GM23338 (cell line): ENCODE measurements at regions not wholly inside any gene's neighbourhood (a gene's known extent, or its start where the extent isn't known, plus 50 kb on each side); places are given as distances from the start of the nearest gene placed in this dataset.
A peak's percentile ranks its signal among the peaks of the same experiment; 100 is the strongest.

Experiments used
- ATAC-seq: fragments of 200-7000 bp; cut with Tn5 transposase; 3 replicates; pipeline ENCODE4 v1.9.1; 2020
- DNase-seq: peaks from one replicate; pipeline ENCODE4 v3.0.0-alpha.2; 2015; ENCODE audit warnings: low spot score
- H2AFZ ChIP-seq: fragments of 200-600 bp; sonication (generic); 2 replicates; pipeline ENCODE4 v1.8.0; 2016; ENCODE audit warnings: antibody characterized with exemption, mild to moderate bottlenecking, moderate library complexity
- H3F3A ChIP-seq: fragments of 200-600 bp; sonication (generic); replicated peaks from 2 replicates; pipeline ENCODE4 v1.8.0; 2017; ENCODE audit warnings: antibody characterized with exemption, mixed run types, low read depth
- H3K27ac ChIP-seq: fragments of 200-600 bp; sonication (generic); 2 replicates; pipeline ENCODE4 v1.6.1; 2016; ENCODE audit warnings: low read depth
- H3K27me3 ChIP-seq: fragments of 200-600 bp; sonication (generic); 2 replicates; pipeline ENCODE4 v1.8.0; 2016; ENCODE audit warnings: mild to moderate bottlenecking, mixed run types, moderate library complexity; ENCODE audit not compliant: insufficient read depth
- H3K36me3 ChIP-seq: fragments of 200-600 bp; sonication (generic); 2 replicates; pipeline ENCODE4 v1.8.0; 2016; ENCODE audit warnings: mild to moderate bottlenecking; ENCODE audit not compliant: insufficient read depth
- H3K4me1 ChIP-seq: fragments of 200-600 bp; sonication (generic); 2 replicates; pipeline ENCODE4 v1.8.0; 2016; ENCODE audit warnings: mild to moderate bottlenecking, moderate library complexity; ENCODE audit not compliant: insufficient read depth
- H3K4me2 ChIP-seq: fragments of 200-600 bp; sonication (generic); 2 replicates; pipeline ENCODE4 v1.7.1; 2017; ENCODE audit warnings: mixed run types
- H3K4me3 ChIP-seq: fragments of 200-600 bp; sonication (generic); 2 replicates; pipeline ENCODE4 v1.6.1; 2016; ENCODE audit warnings: mixed run types
- H3K79me2 ChIP-seq: fragments of 200-600 bp; sonication (generic); replicated peaks from 2 replicates; pipeline ENCODE4 v1.8.0; 2017; ENCODE audit warnings: mild to moderate bottlenecking; ENCODE audit not compliant: insufficient read depth
- H3K9me2 ChIP-seq: fragments of 200-600 bp; sonication (generic); 2 replicates; pipeline ENCODE4 v1.8.0; 2017; ENCODE audit not compliant: insufficient read depth
- H4K20me1 ChIP-seq: fragments of 200-600 bp; sonication (generic); replicated peaks from 2 replicates; pipeline ENCODE4 v1.8.0; 2017; ENCODE audit warnings: mild to moderate bottlenecking; ENCODE audit not compliant: insufficient read depth
- H3K27ac Mint-ChIP-seq: 2 replicates; pipeline ENCODE4 v1.8.0; 2020; ENCODE audit warnings: inconsistent platforms, mild to moderate bottlenecking, moderate library complexity, mixed read lengths
- H3K27me3 Mint-ChIP-seq: 3 replicates; pipeline ENCODE4 v1.8.0; 2022; ENCODE audit warnings: low read depth, mild to moderate bottlenecking, moderate library complexity, mixed read lengths, inconsistent platforms; ENCODE audit not compliant: insufficient read depth, poor library complexity
- H3K36me3 Mint-ChIP-seq: 3 replicates; pipeline ENCODE4 v1.8.0; 2021; ENCODE audit warnings: low read depth, mild to moderate bottlenecking, inconsistent platforms, moderate library complexity, mixed read lengths
- H3K4me1 Mint-ChIP-seq: 3 replicates; pipeline ENCODE4 v1.8.0; 2020; ENCODE audit warnings: mild to moderate bottlenecking, inconsistent platforms, mixed read lengths
- H3K4me3 Mint-ChIP-seq: 3 replicates; pipeline ENCODE4 v1.8.0; 2021; ENCODE audit warnings: moderate library complexity, mild to moderate bottlenecking, inconsistent platforms, mixed read lengths
- H3K9me3 Mint-ChIP-seq: 3 replicates; pipeline ENCODE4 v1.8.0; 2020; ENCODE audit warnings: moderate library complexity, mild to moderate bottlenecking, inconsistent platforms, mixed read lengths
- CREB1 ChIP-seq: fragments of 250-450 bp; sonication (Bioruptor Pico); IDR thresholded peaks from 2 replicates; pipeline ENCODE4 v1.5.0; 2020; ENCODE audit warnings: low read depth, mild to moderate bottlenecking, moderate library complexity
- EZH2 ChIP-seq: fragments of 200-600 bp; sonication (generic); IDR thresholded peaks from one replicate; pipeline ENCODE4 v1.8.0; 2017; ENCODE audit warnings: antibody characterized with exemption, mild to moderate bottlenecking, low read depth; ENCODE audit not compliant: unreplicated experiment
- EZH2phosphoT487 ChIP-seq: fragments of 200-600 bp; sonication (generic); IDR thresholded peaks from one replicate; pipeline ENCODE4 v1.8.1; 2018; ENCODE audit warnings: antibody characterized with exemption; ENCODE audit not compliant: unreplicated experiment
- NANOG ChIP-seq: IDR thresholded peaks from 2 replicates; pipeline ENCODE4 v1.6.1; 2016; ENCODE audit warnings: antibody characterized with exemption, borderline replicate concordance
- REST ChIP-seq: IDR thresholded peaks from one replicate; pipeline ENCODE4 v1.6.1; 2018; ENCODE audit warnings: antibody characterized with exemption; ENCODE audit not compliant: unreplicated experiment
- STAT1 ChIP-seq: IDR thresholded peaks from one replicate; pipeline ENCODE4 v1.6.1; 2016; ENCODE audit warnings: antibody characterized with exemption; ENCODE audit not compliant: unreplicated experiment
- ZNF331 ChIP-seq: fragments of 250-450 bp; sonication (Bioruptor Pico); IDR thresholded peaks from 2 replicates; pipeline ENCODE4 v1.5.0; 2020; ENCODE audit warnings: low read depth, mild to moderate bottlenecking, moderate library complexity
- ZNF462 ChIP-seq: fragments of 250-450 bp; sonication (Bioruptor Pico); IDR thresholded peaks from 2 replicates; pipeline ENCODE4 v1.5.0; 2020; ENCODE audit warnings: mild to moderate bottlenecking, moderate library complexity

- Histone ChIP-seq H3K9me2 (no peaks in the 10 kb centered on the region), H3K27ac (peak overlapping the region; percentile 95), H2AFZ (no peak overlapping the region), H3K79me2 (peaks cover 48% of the 10 kb centered on the region), H3K4me2 (peak overlapping the region; percentile 4; the same call in 1 of the 2 replicates), H3F3A (no peaks in the 10 kb centered on the region), H3K4me3 (no peak overlapping the region), H3K27me3 (no peaks in the 10 kb centered on the region), H3K4me1 (peaks cover 62% of the 10 kb centered on the region), H4K20me1 (no peaks in the 10 kb centered on the region), H3K36me3 (no peaks in the 10 kb centered on the region)
- Mint-ChIP-seq H3K4me1 (peaks cover 77% of the 10 kb centered on the region), H3K4me3 (0 out of 3 replicates have a peak overlapping the region, but pooled peaks have one; percentile 4), H3K36me3 (peaks cover 27% of the 10 kb centered on the region), H3K27me3 (peaks cover 4% of the 10 kb centered on the region), H3K9me3 (peaks cover 5% of the 10 kb centered on the region; the same call in 1 of the 3 replicates), H3K27ac (peak overlapping the region; percentile 98)
- TF ChIP-seq ZNF462 (CRISPR knock-in tag), result no peak
- no peak for TF ChIP-seq EZH2phosphoT487
- TF ChIP-seq REST, result no peak
- TF ChIP-seq STAT1, result no peak
- TF ChIP-seq EZH2, result no peak
- TF ChIP-seq ZNF331 (CRISPR knock-in tag), result no peak
- TF ChIP-seq CREB1 (CRISPR knock-in tag), result no peak
- no peak for TF ChIP-seq NANOG
- ATAC-seq, result no peak; the same call in 1 of the 3 replicates
- DNase-seq, result peak; percentile 32
Observed at GRCh38 chr4:151485541-151486131, 76.7 kb downstream of the FHIP1A start.
